Right lung (tissue), 2 donors: ENCODE measurements at regions not wholly inside any gene's neighbourhood (a gene's known extent, or its start where the extent isn't known, plus 50 kb on each side); places are given as distances from the start of the nearest gene placed in this dataset.
A peak's percentile ranks its signal among the peaks of the same experiment; 100 is the strongest.

Experiments
- DNase-seq, 2 donors: peaks; one replicate each; pipeline ENCODE4 v3.0.0-alpha.2; 2013

DNA sequence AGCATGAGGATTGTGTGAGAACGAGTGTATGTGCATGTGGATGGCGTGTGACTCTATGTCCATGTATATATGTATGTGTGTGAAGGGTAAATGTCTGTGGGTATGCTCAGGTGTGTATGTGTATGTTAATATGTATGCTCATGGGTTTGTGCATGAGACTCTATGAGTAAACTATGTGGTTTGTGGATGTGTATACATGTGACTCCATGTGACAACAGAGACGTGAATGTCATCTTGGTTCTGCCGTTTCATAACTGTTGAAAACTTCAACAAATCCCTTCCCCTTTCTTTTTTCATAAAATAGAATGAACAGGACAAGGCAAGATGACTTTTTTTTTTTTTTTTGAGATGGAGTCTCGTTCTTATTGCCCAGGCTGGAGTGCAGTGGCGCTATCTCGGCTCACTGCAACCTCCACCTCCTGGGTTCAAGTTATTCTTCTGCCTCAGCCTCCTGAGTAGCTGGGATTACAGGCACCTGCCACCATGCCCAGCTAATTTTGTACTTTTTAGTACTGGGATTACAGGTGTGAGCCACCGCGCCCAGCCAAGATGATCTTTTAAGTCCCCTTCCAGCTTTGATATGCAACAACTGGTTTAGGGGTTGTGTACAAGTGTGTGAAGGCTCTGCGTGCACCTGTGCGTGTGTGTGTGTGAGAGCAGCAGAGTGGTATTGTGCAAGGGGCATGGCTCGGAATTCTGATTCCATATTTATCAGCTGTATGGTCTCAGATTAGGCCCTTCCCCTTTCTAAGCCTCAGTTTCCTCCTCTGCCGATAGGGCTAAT is 106.3 kb downstream of the EBNA1BP2 start:
- DNase-seq = no peak

DNA sequence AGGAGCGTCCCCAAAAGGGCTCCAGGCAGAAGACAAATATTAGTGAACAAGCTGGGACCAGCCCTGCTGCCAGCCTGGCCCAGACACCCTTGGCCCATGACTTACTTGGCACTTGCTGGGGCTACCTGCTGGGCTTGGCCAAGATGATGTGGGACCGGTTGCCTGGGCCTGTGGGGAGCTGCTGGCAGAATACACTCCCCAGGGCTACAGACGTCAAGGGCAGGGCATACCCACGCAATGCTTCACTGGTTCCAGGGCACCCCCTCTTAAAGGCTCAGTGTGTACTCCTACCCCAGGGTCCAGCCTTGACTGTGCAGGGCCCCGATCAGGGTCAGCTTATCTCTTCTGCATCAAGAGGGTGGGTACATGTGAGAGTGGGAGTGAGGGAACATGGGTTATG is 106.5 kb upstream of the SLC2A1 start:
- DNase-seq = no peak

GRCh38 chr1:43063394-43064219 is 104.9 kb upstream of the SLC2A1 start:
- no peak for DNase-seq

DNA sequence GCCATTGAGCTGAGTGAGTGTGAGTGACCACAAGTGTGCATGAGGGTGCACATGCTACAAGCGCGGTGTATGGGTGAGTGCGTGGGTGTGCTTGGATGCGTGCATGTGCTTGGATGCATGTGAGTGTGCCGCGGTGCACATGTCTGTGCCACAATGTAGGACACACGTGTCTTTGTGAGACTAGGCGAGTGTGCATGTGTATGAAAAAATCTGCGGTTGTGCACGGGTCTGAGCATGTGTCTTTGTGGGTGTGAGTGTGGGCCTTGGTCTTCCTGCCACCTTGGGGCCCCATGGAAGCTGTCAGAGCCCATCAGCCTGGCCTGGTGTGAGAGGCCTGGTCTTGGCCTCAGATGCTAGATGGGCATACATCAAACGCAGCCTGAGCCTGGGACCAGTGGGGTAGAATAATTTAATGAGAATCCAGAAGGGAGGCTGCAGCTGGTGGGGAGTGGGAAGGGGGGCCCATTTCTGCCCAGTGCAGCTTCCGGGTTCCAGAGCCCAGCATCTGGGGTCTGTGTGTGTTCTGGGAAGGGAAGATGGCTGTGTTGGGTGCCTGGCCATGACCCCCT is 103.9 kb upstream of the SLC2A1 start:
- no peak for DNase-seq

DNA sequence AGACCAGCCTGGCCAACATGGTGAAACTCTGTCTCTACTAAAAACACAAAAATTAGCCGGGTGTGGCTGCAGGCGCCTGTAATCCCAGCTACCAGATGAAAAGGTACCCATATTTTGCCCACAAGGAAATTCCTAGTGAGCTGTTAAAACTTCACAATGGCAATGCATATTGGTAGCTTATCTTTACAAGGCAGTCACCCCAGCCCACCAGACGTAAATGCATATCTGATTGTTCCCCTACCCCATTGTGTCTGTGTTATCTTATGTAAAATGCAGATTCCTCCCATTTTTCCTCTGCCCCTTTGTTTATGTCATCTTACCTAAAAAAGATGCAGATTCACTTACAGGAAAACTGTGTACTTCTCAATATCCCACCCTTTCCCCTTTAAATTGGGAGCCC is 103.1 kb upstream of the SLC2A1 start:
- no peak for DNase-seq

DNA sequence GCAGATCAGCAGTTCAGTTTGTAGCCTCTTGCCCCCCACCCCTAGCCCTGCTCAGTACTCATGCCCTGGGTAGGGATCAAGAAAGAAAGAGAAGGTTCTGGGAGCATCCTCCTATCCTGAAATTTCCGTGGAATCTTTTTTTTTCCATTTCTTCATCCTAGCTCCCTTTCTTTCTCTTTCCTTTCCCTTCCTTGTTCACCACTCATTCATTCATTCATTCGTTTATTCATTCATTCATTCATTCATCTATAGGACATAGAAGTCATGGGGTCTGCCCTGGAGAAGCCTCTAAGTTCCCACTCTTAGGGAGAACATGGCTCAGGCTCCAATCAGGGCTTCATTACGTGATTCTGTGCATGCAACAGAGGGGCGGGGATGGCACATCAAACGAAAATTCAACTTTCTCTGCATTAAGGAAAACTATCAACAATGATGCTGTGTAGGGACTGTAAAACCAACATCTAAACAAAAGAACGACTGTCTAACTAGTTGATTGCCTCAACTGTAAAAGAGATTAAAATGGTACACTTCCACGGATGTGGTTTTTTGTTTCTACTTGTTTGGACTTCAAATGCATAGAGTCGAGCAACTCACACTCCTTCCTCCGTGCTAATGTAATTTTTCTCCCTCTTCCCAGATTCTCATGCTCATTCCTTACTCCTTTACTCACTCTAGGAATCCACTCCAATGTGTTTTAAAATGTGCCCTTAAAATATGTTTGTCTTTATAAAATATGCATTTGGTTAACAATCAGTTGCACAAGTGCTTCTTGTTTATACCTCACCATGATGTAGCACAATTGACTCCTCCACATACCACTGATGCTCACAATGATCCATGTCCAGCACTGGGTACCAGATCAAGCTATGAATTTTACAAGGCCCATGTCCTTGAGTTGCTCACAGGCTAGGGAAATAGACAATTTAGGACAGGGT is 101.2 kb upstream of the SLC2A1 start:
- no peak for DNase-seq

DNA sequence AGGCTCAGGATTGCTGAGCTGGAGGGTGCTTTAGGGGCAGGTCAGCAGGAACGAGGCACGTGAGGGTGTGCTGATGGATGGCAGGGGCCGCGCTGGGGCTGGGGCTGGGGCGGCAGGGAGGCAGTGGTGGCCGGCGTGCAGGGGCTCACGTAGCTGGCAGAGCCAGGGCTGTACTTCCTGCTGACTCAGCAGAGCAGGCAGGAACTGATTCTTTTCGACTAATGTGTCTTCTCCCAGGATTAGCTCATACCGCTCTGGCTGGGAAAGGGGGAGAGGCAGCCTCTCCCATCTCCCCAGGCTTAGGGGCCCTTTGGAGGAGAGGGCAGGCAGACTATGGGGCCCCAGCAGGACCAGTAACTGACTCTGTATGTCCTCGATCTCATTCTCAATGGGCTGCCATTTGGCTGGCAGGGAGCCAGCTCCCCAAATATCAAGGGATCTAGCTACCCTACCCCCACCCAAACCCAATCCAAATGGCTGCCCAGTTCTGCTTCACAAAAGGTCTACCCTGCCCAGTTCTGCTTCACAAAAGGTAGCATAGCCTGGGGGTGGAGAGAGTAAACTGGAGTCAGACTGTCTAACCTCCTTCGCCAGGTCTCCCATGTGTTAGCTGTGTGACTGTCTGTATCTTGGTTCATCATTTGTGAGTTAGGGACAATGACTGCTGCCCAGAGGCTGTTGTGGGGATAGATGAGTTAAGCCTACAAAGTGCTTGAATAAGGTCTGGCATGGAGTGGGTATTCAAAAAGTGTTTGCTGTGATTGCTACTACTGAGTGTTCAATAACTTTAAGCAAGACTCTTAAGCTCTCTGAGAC is 100.1 kb upstream of the SLC2A1 start:
- DNase-seq = peak; percentile 68 to 77

GRCh38 chr1:43058056-43058455 is 99.4 kb upstream of the SLC2A1 start:
- DNase-seq = no peak

GRCh38 chr1:43057567-43057966 is 98.9 kb upstream of the SLC2A1 start:
- DNase-seq = no peak

DNA sequence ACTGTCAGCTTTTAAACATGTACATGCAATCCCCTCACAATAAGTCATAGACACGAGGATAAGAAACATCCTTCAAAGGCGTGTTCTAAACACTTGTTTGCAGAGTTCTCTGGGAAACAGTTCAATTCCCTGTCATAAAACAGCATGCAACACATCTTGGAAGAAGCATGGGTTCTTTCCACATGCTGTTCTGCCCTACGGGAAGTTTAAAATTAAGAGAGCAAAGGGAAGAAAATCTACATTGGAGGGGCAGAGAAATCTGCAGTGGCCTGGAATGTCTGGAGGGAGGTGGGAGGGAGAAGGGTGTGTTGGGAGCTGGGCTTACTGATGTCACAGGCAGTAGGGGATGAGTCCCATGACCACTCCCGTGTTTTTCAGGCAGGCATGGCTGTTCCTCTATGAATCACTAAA is 98.3 kb upstream of the SLC2A1 start:
- peak; percentile 49 to 79 for DNase-seq

DNA sequence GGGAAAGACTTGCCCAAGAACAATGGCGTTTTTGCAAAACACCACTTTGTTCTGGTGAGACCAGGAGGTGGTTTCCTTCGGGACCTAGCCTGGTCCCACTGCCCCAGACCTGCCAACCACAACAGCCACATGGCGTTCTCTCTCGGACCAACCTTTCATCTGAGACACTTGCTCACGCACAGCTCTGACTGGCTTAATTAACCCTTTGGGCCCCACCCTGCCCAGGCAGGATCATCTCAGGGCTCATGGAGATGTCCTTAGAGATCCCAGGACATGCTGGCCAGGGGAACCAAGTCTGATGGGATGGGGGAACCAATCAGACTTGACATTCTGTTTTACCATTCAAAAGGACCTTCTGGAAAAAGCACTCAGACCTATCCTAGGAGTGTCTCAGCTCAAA is 97.8 kb upstream of the SLC2A1 start:
- no peak for DNase-seq

GRCh38 chr1:43054961-43055360 is 96.3 kb upstream of the SLC2A1 start:
- DNase-seq = no peak

GRCh38 chr1:43052786-43053439 is 94.2 kb upstream of the SLC2A1 start:
- DNase-seq = no peak

GRCh38 chr1:43052322-43052721 is 93.7 kb upstream of the SLC2A1 start:
- DNase-seq = no peak

GRCh38 chr1:43049481-43049880 is 90.8 kb upstream of the SLC2A1 start:
- DNase-seq = no peak

DNA sequence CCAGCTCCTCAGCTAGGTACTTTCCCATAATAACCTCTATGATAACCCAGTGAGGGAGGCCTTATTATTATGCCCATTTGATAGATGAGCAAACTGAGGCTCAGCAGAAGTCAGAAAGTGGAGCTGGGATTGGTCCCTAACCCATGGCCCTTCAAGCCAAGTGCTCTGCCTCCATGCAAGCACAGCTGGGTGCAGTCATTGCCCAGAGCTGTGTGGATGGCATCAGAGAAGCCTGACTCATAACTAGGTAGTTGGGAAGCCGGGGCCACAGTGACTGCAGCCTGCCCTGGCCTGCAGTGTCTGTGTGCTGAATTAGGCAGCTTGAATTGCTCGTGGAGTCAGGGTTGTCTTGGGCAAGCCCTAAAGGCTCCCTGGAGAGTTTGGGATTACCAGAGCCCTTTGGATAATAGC is 89.9 kb upstream of the SLC2A1 start:
- no peak for DNase-seq

DNA sequence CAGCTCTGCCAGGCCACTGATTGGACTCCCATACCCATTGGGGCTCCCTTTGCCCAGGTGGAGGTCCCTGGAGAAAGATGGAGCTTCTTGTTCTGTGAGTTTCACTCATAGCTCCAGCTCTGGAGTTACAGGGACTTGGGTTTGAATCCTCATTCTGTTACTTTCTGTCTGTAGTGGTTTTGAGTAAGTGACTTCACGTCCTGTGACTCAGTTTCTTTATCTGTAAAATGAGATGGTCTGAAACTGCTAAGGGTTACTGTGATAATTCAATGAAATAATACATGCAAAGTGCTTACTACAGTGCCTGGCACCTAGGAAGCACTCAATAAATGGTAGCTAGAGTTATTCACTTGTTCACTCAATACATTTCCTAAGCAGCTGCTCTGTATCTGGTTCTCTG is 88.5 kb upstream of the SLC2A1 start:
- no peak for DNase-seq

DNA sequence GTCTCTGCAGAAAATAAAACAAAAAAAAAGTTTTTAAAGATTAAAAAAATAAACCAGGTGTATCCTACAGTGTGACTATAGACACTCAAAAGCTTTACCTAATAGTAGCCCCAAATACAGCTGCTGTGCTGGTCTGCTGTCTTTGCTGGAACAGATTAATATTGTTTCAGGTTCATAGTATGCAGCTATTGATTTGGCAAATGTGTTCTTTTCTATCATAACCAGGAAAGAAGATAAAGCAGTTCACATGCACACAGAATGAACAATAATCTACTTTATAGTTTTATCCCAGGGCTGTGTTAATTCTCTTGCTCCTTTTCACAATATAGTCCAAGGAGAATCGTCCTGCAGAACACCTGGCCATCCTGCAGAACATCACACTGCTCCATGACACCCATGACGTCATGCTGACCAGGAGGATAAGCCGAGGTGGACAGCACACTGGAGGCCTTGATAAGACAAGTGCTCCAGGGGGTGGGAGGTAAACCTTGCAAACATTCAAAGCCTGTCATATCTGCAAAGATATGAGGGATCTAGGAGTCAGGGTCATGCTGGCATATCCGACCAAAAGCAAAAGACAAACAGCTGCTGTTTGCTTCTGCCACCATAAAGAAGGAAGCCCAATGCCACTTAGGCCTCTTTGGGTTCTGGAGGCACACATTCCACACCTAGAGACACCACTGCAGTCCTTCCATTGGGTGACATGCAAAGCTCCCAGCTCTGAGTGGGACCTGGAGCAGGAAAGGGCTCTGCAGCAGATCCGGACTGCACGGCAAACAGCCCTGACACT is 86.1 kb upstream of the SLC2A1 start:
- DNase-seq = no peak

- DNase-seq = no peak
Measured at GRCh38 chr1:43043695-43044094, 85.0 kb upstream of the SLC2A1 start.
